GM18873 (cell line): ENCODE measurements at regions not wholly inside any gene's neighbourhood (a gene's known extent, or its start where the extent isn't known, plus 50 kb on each side); places are given as distances from the start of the nearest gene placed in this dataset.

ENCODE experiments used
- ATAC-seq: cut with Tn5 transposase; IDR thresholded peaks from one replicate; pipeline ENCODE4 v1.9.1; 2021; ENCODE audit warnings: mild to moderate bottlenecking, moderate library complexity, moderate number of reproducible peaks; ENCODE audit not compliant: unreplicated experiment, low FRiP score

- no peak for ATAC-seq
These were observed 450.3 kb downstream of the RMST start for GRCh38 chr12:97912943-97913342.

- ATAC-seq = no peak
These were observed 459.5 kb downstream of the RMST start for GRCh38 chr12:97921979-97922722.

- no peak for ATAC-seq
These were observed 460.9 kb downstream of the RMST start for GRCh38 chr12:97923546-97923945.

GRCh38 chr12:97924122-97924521 is 461.5 kb downstream of the RMST start:
- ATAC-seq = no peak

- ATAC-seq = no peak
These were observed 465.4 kb downstream of the RMST start for GRCh38 chr12:97927977-97928376.

GRCh38 chr12:97936165-97936564 is 473.6 kb downstream of the RMST start:
- ATAC-seq = no peak

- ATAC-seq = no peak
These were observed 475.4 kb downstream of the RMST start for GRCh38 chr12:97938031-97938430.

GRCh38 chr12:97939156-97939555 is 476.6 kb downstream of the RMST start:
- no peak for ATAC-seq

- ATAC-seq = no peak
These were observed 477.5 kb downstream of the RMST start for GRCh38 chr12:97940105-97940504.

- no peak for ATAC-seq
These were observed 478.0 kb downstream of the RMST start for GRCh38 chr12:97940629-97941028.

- ATAC-seq = no peak
These were observed 479.2 kb downstream of the RMST start for GRCh38 chr12:97941686-97942354.

- no peak for ATAC-seq
These were observed 480.8 kb downstream of the RMST start for GRCh38 chr12:97943359-97943758.

GRCh38 chr12:97944576-97944975 is 482.0 kb downstream of the RMST start:
- no peak for ATAC-seq

GRCh38 chr12:97946701-97947100 is 484.1 kb downstream of the RMST start:
- no peak for ATAC-seq

GRCh38 chr12:97948591-97948990 is 486.0 kb downstream of the RMST start:
- ATAC-seq = no peak

- no peak for ATAC-seq
These were observed 488.6 kb downstream of the RMST start for GRCh38 chr12:97951239-97951638.

- ATAC-seq = no peak
These were observed 489.1 kb downstream of the RMST start for GRCh38 chr12:97951717-97952116.

- ATAC-seq = no peak
These were observed 494.5 kb downstream of the RMST start for GRCh38 chr12:97957109-97957508.

- ATAC-seq = no peak
These were observed 497.6 kb downstream of the RMST start for GRCh38 chr12:97960225-97960624.

GRCh38 chr12:97960741-97961608 is 498.4 kb downstream of the RMST start:
- peak; percentile 87 for ATAC-seq

- no peak for ATAC-seq
These were observed 505.2 kb downstream of the RMST start for GRCh38 chr12:97967831-97968230.
